Endothelial cell of umbilical vein (primary cell): ENCODE measurements at regions not wholly inside any gene's neighbourhood (a gene's known extent, or its start where the extent isn't known, plus 50 kb on each side); places are given as distances from the start of the nearest gene placed in this dataset.

Experiments
- BruUV-seq: library from RNA; stranded (reverse); fragments of 400-500 nt; replicated peaks from 2 replicates; lab custom pipeline; 2021; lab: Mats Ljungman, UMichigan
- CTCF ChIA-PET: fragments of 300-600, 350-600 bp; sonication (Branson Sonifier 250); formaldehyde crosslinking; loops from one replicate; lab custom pipeline; 2021; ENCODE audit warnings: antibody characterized with exemption, inconsistent platforms; lab: Charles Lee
- POLR2A ChIA-PET: fragments of 300-600, 350-600 bp; sonication (Branson Sonifier 250); formaldehyde crosslinking; loops from one replicate; lab custom pipeline; 2021; ENCODE audit warnings: antibody characterized with exemption, inconsistent platforms; lab: Charles Lee
- DNase-seq: peaks from one replicate; pipeline ENCODE4 v3.0.0-alpha.2; 2011; ENCODE audit warnings: low read depth, low spot score
- FAIRE-seq: peaks from 2 replicates; lab custom pipeline; 2011; peaks lifted over from hg19 to GRCh38; lab: Jason Lieb, UNC
- H2AFZ ChIP-seq: 2 replicates; pipeline ENCODE4 v1.6.0; 2012; ENCODE audit warnings: low read depth, low read length, control low read depth, inconsistent platforms
- H3K27ac ChIP-seq: 2 replicates; pipeline ENCODE4 v1.5.1; 2011; ENCODE audit warnings: low read depth, mild to moderate bottlenecking, control low read depth, low read length, moderate library complexity; ENCODE audit not compliant: insufficient read depth
- H3K27me3 ChIP-seq, 2 experiments: 2 replicates each; pipeline versions ENCODE4 v1.6.0 to v1.6.1; 2011; ENCODE audit warnings: low read length in 2 of 2, mixed read lengths in 1 of 2; ENCODE audit not compliant: control insufficient read depth in 2 of 2, insufficient read depth in 2 of 2
- H3K36me3 ChIP-seq, 2 experiments: 2 replicates in 1 of 2; 3 replicates in 1 of 2; pipeline ENCODE4 v1.5.1; 2011; ENCODE audit warnings: low read length in 2 of 2, mild to moderate bottlenecking in 1 of 2, moderate library complexity in 1 of 2; ENCODE audit not compliant: control insufficient read depth in 2 of 2, insufficient read depth in 2 of 2; ENCODE audit errors: extremely low read depth in 1 of 2
- H3K4me1 ChIP-seq: 3 replicates; pipeline ENCODE4 v1.5.1; 2011; ENCODE audit warnings: mild to moderate bottlenecking, low read length; ENCODE audit not compliant: control insufficient read depth, insufficient read depth; ENCODE audit errors: extremely low read depth
- H3K4me2 ChIP-seq: 2 replicates; pipeline ENCODE4 v1.6.1; 2011; ENCODE audit warnings: low read length, control low read depth, mixed read lengths; ENCODE audit not compliant: insufficient read depth
- H3K4me3 ChIP-seq, 3 experiments: fragments of 200-600 bp in 1 of 3; sonication (generic), shearing (Covaris generic) in 1 of 3; replicated peaks in 1 of 3; 2 replicates each; pipeline ENCODE4 v1.5.1; 2011 to 2016; ENCODE audit warnings: control low read depth in 3 of 3, low read length in 3 of 3, mild to moderate bottlenecking in 2 of 3, inconsistent platforms in 1 of 3, low read depth in 1 of 3, moderate library complexity in 1 of 3; ENCODE audit not compliant: insufficient read depth in 1 of 3
- H3K79me2 ChIP-seq: 2 replicates; pipeline ENCODE4 v1.6.0; 2012; ENCODE audit warnings: low read length, inconsistent platforms; ENCODE audit not compliant: control insufficient read depth, insufficient read depth
- H3K9ac ChIP-seq: replicated peaks from 2 replicates; pipeline ENCODE3; 2011; ENCODE audit warnings: low read length, control low read depth; ENCODE audit not compliant: insufficient read depth; ENCODE audit errors: extremely low read depth
- H3K9me1 ChIP-seq: replicated peaks from 3 replicates; pipeline ENCODE4 v1.6.0; 2011; ENCODE audit warnings: mild to moderate bottlenecking, low read length; ENCODE audit not compliant: control insufficient read depth, insufficient read depth; ENCODE audit errors: extremely low read depth
- H3K9me3 ChIP-seq: replicated peaks from 2 replicates; pipeline ENCODE4 v1.5.1; 2012; ENCODE audit warnings: low read length, inconsistent platforms; ENCODE audit not compliant: control insufficient read depth, insufficient read depth
- H4K20me1 ChIP-seq: replicated peaks from 2 replicates; pipeline ENCODE3; 2011; ENCODE audit warnings: mild to moderate bottlenecking, low read length; ENCODE audit not compliant: control insufficient read depth, insufficient read depth; ENCODE audit errors: extremely low read depth
- EZH2 ChIP-seq: IDR thresholded peaks from 2 replicates; pipeline ENCODE4 v1.6.1; 2012; ENCODE audit warnings: borderline replicate concordance, low read depth, mild to moderate bottlenecking, moderate library complexity, low read length, inconsistent platforms; ENCODE audit not compliant: severe bottlenecking
- FOS ChIP-seq: IDR thresholded peaks from 2 replicates; pipeline ENCODE4 v1.6.1; 2011; ENCODE audit warnings: mild to moderate bottlenecking, low read length, moderate library complexity, borderline replicate concordance; ENCODE audit not compliant: insufficient read depth
- GATA2 ChIP-seq: IDR thresholded peaks from 2 replicates; pipeline ENCODE4 v1.7.0; 2011; ENCODE audit warnings: low read depth, mild to moderate bottlenecking, moderate library complexity, mixed read lengths, low read length; ENCODE audit not compliant: insufficient read length, insufficient read depth
- JUN ChIP-seq: IDR thresholded peaks from 2 replicates; pipeline ENCODE4 v1.6.1; 2011; ENCODE audit warnings: borderline replicate concordance, low read depth; ENCODE audit not compliant: insufficient read length, insufficient read depth
- MYC ChIP-seq: IDR thresholded peaks from one replicate; pipeline ENCODE4 v1.6.1; 2011; ENCODE audit warnings: mild to moderate bottlenecking, low read depth, low read length
- POLR2A ChIP-seq: IDR thresholded peaks from 2 replicates; pipeline ENCODE4 v1.6.1; 2012; ENCODE audit warnings: low read depth, mild to moderate bottlenecking, control low read depth, low read length
- POLR2AphosphoS5 ChIP-seq: IDR thresholded peaks from 2 replicates; pipeline ENCODE4 v1.6.1; 2012; ENCODE audit warnings: low read depth, mild to moderate bottlenecking, control low read depth, low read length, moderate library complexity; ENCODE audit not compliant: insufficient read depth
- dilution Hi-C: fragments of 300-500 bp; cut with MboI; formaldehyde crosslinking; loops from one replicate; pipeline ENCODE4 v1.15.0; 2019; ENCODE audit warnings: low sequenced_read_pairs; ENCODE audit not compliant: extremely low pct_ligation_motif_present
- intact Hi-C: fragments of 100-400 bp; cut with micrococcal nuclease; formaldehyde crosslinking; loops from one replicate; pipeline ENCODE4 v1.10.0; 2022
- TF ChIP-seq, protein P1 (sequence below), 2 donors: IDR thresholded peaks; 1 replicate in 1 of 2; 2 replicates in 1 of 2; pipeline ENCODE4 v1.5.1; 2011; ENCODE audit warnings: low read length in 2 of 2, mild to moderate bottlenecking in 2 of 2, moderate library complexity in 2 of 2, control low read depth in 1 of 2, inconsistent platforms in 1 of 2, low read depth in 1 of 2; ENCODE audit not compliant: insufficient read depth in 1 of 2; ENCODE audit errors: extremely low read depth in 1 of 2
- TF ChIP-seq, protein P2 (sequence below): IDR thresholded peaks from 2 replicates; pipeline ENCODE4 v1.6.1; 2011; ENCODE audit not compliant: insufficient read depth, insufficient read length

DNA sequence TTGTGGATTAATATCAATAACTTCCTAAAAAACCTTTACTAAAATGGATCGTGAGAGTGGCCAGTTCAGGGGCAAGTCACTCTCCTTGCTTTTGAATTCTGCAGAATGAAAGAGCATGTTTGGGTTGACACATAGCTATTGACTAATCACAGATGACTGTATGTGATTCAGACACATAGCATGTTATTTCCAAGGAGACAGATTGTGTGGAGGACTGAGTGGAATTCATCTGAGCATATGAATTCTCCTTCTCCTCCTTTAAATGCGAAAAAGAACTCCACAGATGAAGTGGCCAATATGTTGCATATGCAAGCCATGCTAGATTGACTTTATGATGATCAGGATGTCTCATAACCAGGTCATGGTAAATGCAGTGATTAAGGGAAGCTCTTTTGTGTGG lies 249.4 kb upstream of the FAM98A start:
- FAIRE-seq (no peak), DNase-seq (no peak)
- H3K27me3 ChIP-seq, result no peaks in the 10 kb centered on the region
- dilution Hi-C loops (no loop called here), intact Hi-C loops (no loop called here)
- CTCF ChIA-PET, result no interaction called here
- H4K20me1 ChIP-seq, result no peaks in the 10 kb centered on the region
- no peaks in the 10 kb centered on the region for H3K36me3 ChIP-seq
- no TSS peak for BruUV-seq
- POLR2A ChIA-PET, result no interaction called here
- H3K79me2 ChIP-seq, result no peaks in the 10 kb centered on the region
- H3K9ac ChIP-seq, result no peak overlapping the region
- H2AFZ ChIP-seq, result no peak overlapping the region
- H3K9me3 ChIP-seq, result peaks cover 15% of the 10 kb centered on the region
- H3K9me1 ChIP-seq, result no peaks in the 10 kb centered on the region
- TF ChIP-seq POLR2AphosphoS5, result no peak
- no peak for TF ChIP-seq JUN
- TF ChIP-seq, protein P1, sequence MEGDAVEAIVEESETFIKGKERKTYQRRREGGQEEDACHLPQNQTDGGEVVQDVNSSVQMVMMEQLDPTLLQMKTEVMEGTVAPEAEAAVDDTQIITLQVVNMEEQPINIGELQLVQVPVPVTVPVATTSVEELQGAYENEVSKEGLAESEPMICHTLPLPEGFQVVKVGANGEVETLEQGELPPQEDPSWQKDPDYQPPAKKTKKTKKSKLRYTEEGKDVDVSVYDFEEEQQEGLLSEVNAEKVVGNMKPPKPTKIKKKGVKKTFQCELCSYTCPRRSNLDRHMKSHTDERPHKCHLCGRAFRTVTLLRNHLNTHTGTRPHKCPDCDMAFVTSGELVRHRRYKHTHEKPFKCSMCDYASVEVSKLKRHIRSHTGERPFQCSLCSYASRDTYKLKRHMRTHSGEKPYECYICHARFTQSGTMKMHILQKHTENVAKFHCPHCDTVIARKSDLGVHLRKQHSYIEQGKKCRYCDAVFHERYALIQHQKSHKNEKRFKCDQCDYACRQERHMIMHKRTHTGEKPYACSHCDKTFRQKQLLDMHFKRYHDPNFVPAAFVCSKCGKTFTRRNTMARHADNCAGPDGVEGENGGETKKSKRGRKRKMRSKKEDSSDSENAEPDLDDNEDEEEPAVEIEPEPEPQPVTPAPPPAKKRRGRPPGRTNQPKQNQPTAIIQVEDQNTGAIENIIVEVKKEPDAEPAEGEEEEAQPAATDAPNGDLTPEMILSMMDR (IDR thresholded peaks at IDR 0.05; ENCODE audit: extremely low read depth in 1 of 2, insufficient read depth in 1 of 2, low read depth in 1 of 2, low read length in 2 of 2), result no peak
- no peak for TF ChIP-seq EZH2
- no peak for TF ChIP-seq POLR2A
- TF ChIP-seq GATA2, result no peak
- no peak for TF ChIP-seq MYC
- no peak for TF ChIP-seq FOS
- TF ChIP-seq, protein P2, sequence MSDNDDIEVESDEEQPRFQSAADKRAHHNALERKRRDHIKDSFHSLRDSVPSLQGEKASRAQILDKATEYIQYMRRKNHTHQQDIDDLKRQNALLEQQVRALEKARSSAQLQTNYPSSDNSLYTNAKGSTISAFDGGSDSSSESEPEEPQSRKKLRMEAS, result no peak
- no peak overlapping the region for H3K4me3 ChIP-seq
- no peak overlapping the region for H3K27ac ChIP-seq
- H3K4me1 ChIP-seq, result no peaks in the 10 kb centered on the region
- no peak overlapping the region for H3K4me2 ChIP-seq
